Naive B cell (primary cell): ENCODE measurements at regions not wholly inside any gene's neighbourhood (a gene's known extent, or its start where the extent isn't known, plus 50 kb on each side); places are given as distances from the start of the nearest gene placed in this dataset.

Experiments
- ATAC-seq, 2 donors: fragments of 150-1000 bp; cut with Tn5 transposase; 2 replicates each; pipeline ENCODE4 v1.10.0; 2021; ENCODE audit warnings: low read depth in 2 of 2, mild to moderate bottlenecking in 2 of 2, moderate library complexity in 2 of 2
- DNase-seq: peaks from one replicate; pipeline ENCODE4 v3.0.0; 2022
- H3K27ac Mint-ChIP-seq, 6 donors: one replicate each; pipeline ENCODE4 v1.8.0; 2020 to 2022; ENCODE audit warnings: mild to moderate bottlenecking in 6 of 6, mixed read lengths in 6 of 6, moderate library complexity in 5 of 6, inconsistent platforms in 2 of 6
- H3K27me3 Mint-ChIP-seq, 3 donors: one replicate each; pipeline ENCODE4 v1.8.0; 2021 to 2022; ENCODE audit warnings: mixed read lengths in 3 of 3, mild to moderate bottlenecking in 1 of 3
- H3K36me3 Mint-ChIP-seq, 2 donors: one replicate each; pipeline ENCODE4 v1.8.0; 2020 to 2022; ENCODE audit warnings: mixed read lengths in 2 of 2, inconsistent platforms in 1 of 2, mild to moderate bottlenecking in 1 of 2
- H3K4me1 Mint-ChIP-seq, 3 donors: one replicate each; pipeline ENCODE4 v1.8.0; 2020 to 2022; ENCODE audit warnings: mixed read lengths in 3 of 3, inconsistent platforms in 1 of 3, mild to moderate bottlenecking in 1 of 3, moderate library complexity in 1 of 3
- H3K4me3 Mint-ChIP-seq, 8 donors: one replicate each; pipeline ENCODE4 v1.8.0; 2020 to 2022; ENCODE audit warnings: mild to moderate bottlenecking in 8 of 8, mixed read lengths in 8 of 8, moderate library complexity in 8 of 8, inconsistent platforms in 2 of 8
- H3K9me3 Mint-ChIP-seq, 7 donors: one replicate each; pipeline ENCODE4 v1.8.0; 2020 to 2022; ENCODE audit warnings: mixed read lengths in 7 of 7, mild to moderate bottlenecking in 5 of 7, inconsistent platforms in 2 of 7, moderate library complexity in 1 of 7

GRCh38 chr5:114191441-114191840, 170.4 kb upstream of the KCNN2 start:
- no peak for DNase-seq
- H3K4me1 Mint-ChIP-seq = no peaks in the 10 kb centered on the region
- H3K27me3 Mint-ChIP-seq = no peaks in the 10 kb centered on the region
- H3K9me3 Mint-ChIP-seq = peaks cover 0 to 8% (median 2%) of the 10 kb centered on the region in 7 donors
- no peak for ATAC-seq
- no peak overlapping the region for H3K4me3 Mint-ChIP-seq
- no peaks in the 10 kb centered on the region for H3K36me3 Mint-ChIP-seq
- no peak overlapping the region for H3K27ac Mint-ChIP-seq

- H3K9me3 Mint-ChIP-seq = peaks cover 0 to 7% (median 2%) of the 10 kb centered on the region in 7 donors
- ATAC-seq = no peak
- H3K4me3 Mint-ChIP-seq = no peak overlapping the region
- no peak for DNase-seq
- H3K27me3 Mint-ChIP-seq = no peaks in the 10 kb centered on the region
- H3K27ac Mint-ChIP-seq = no peak overlapping the region
- H3K36me3 Mint-ChIP-seq = no peaks in the 10 kb centered on the region
- H3K4me1 Mint-ChIP-seq = no peaks in the 10 kb centered on the region
Observed at GRCh38 chr5:114192108-114192507, 169.8 kb upstream of the KCNN2 start.

- Mint-ChIP-seq H3K4me3 (no peak overlapping the region), H3K36me3 (peaks cover 0 to 4% of the 10 kb centered on the region in 2 donors), H3K27me3 (no peaks in the 10 kb centered on the region), H3K4me1 (no peaks in the 10 kb centered on the region), H3K27ac (no peak overlapping the region), H3K9me3 (peaks cover 5 to 15% (median 13%) of the 10 kb centered on the region in 7 donors)
- DNase-seq (no peak), ATAC-seq (no peak)
Observed at GRCh38 chr5:114201332-114201731, 160.5 kb upstream of the KCNN2 start.

- H3K4me1 Mint-ChIP-seq = no peaks in the 10 kb centered on the region
- no peak overlapping the region for H3K27ac Mint-ChIP-seq
- no peak overlapping the region for H3K4me3 Mint-ChIP-seq
- H3K9me3 Mint-ChIP-seq = peaks cover 7 to 16% (median 11%) of the 10 kb centered on the region in 7 donors
- no peak for DNase-seq
- no peaks in the 10 kb centered on the region for H3K27me3 Mint-ChIP-seq
- peaks cover 0 to 4% of the 10 kb centered on the region in 2 donors for H3K36me3 Mint-ChIP-seq
- no peak for ATAC-seq
Observed at GRCh38 chr5:114204923-114205322, 156.9 kb upstream of the KCNN2 start.

GRCh38 chr5:114206640-114207039, 155.2 kb upstream of the KCNN2 start:
- Mint-ChIP-seq H3K27me3 (no peaks in the 10 kb centered on the region), H3K4me3 (no peak overlapping the region), H3K27ac (no peak overlapping the region), H3K36me3 (no peaks in the 10 kb centered on the region), H3K9me3 (peaks cover 0 to 7% (median 2%) of the 10 kb centered on the region in 7 donors), H3K4me1 (no peaks in the 10 kb centered on the region)
- ATAC-seq (no peak), DNase-seq (no peak)

GRCh38 chr5:114207615-114208014, 154.3 kb upstream of the KCNN2 start:
- ATAC-seq = no peak
- H3K27ac Mint-ChIP-seq = no peak overlapping the region
- H3K9me3 Mint-ChIP-seq = peaks cover 0 to 7% (median 3%) of the 10 kb centered on the region in 7 donors
- no peaks in the 10 kb centered on the region for H3K4me1 Mint-ChIP-seq
- H3K27me3 Mint-ChIP-seq = no peaks in the 10 kb centered on the region
- H3K36me3 Mint-ChIP-seq = no peaks in the 10 kb centered on the region
- DNase-seq = no peak
- no peak overlapping the region for H3K4me3 Mint-ChIP-seq

GRCh38 chr5:114208120-114208519, 153.8 kb upstream of the KCNN2 start:
- Mint-ChIP-seq H3K4me3 (no peak overlapping the region), H3K27ac (no peak overlapping the region), H3K36me3 (no peaks in the 10 kb centered on the region), H3K9me3 (peaks cover 0 to 7% (median 3%) of the 10 kb centered on the region in 7 donors), H3K4me1 (no peaks in the 10 kb centered on the region), H3K27me3 (no peaks in the 10 kb centered on the region)
- DNase-seq (no peak), ATAC-seq (no peak)

GRCh38 chr5:114208588-114208987, 153.3 kb upstream of the KCNN2 start:
- no peaks in the 10 kb centered on the region for H3K4me1 Mint-ChIP-seq
- ATAC-seq (no peak), DNase-seq (no peak)
- no peak overlapping the region for H3K27ac Mint-ChIP-seq
- H3K27me3 Mint-ChIP-seq = no peaks in the 10 kb centered on the region
- peaks cover 0 to 7% (median 3%) of the 10 kb centered on the region in 7 donors for H3K9me3 Mint-ChIP-seq
- no peak overlapping the region for H3K4me3 Mint-ChIP-seq
- no peaks in the 10 kb centered on the region for H3K36me3 Mint-ChIP-seq

GRCh38 chr5:114210662-114211061, 151.2 kb upstream of the KCNN2 start:
- no peak for DNase-seq
- ATAC-seq = no peak
- Mint-ChIP-seq H3K4me3 (no peak overlapping the region), H3K4me1 (no peaks in the 10 kb centered on the region), H3K36me3 (no peaks in the 10 kb centered on the region), H3K9me3 (peaks cover 0 to 7% (median 3%) of the 10 kb centered on the region in 7 donors), H3K27me3 (no peaks in the 10 kb centered on the region), H3K27ac (no peak overlapping the region)

- H3K4me3 Mint-ChIP-seq = no peak overlapping the region
- ATAC-seq (no peak), DNase-seq (no peak)
- peaks cover 0 to 3% (median 0%) of the 10 kb centered on the region in 3 donors for H3K4me1 Mint-ChIP-seq
- H3K27me3 Mint-ChIP-seq = no peaks in the 10 kb centered on the region
- H3K36me3 Mint-ChIP-seq = no peaks in the 10 kb centered on the region
- peaks cover 0 to 38% (median 17%) of the 10 kb centered on the region in 7 donors for H3K9me3 Mint-ChIP-seq
- no peak overlapping the region for H3K27ac Mint-ChIP-seq
Observed at GRCh38 chr5:114221807-114222206, 140.1 kb upstream of the KCNN2 start.

- Mint-ChIP-seq H3K27ac (no peak overlapping the region), H3K4me1 (peaks cover 0 to 3% (median 0%) of the 10 kb centered on the region in 3 donors), H3K36me3 (no peaks in the 10 kb centered on the region), H3K9me3 (peaks cover 0 to 25% (median 13%) of the 10 kb centered on the region in 7 donors), H3K4me3 (no peak overlapping the region), H3K27me3 (no peaks in the 10 kb centered on the region)
- no peak for ATAC-seq
- DNase-seq = no peak
Observed at GRCh38 chr5:114223866-114224265, 138.0 kb upstream of the KCNN2 start.

GRCh38 chr5:114237766-114238165, 124.1 kb upstream of the KCNN2 start:
- Mint-ChIP-seq H3K9me3 (peaks cover 0 to 14% (median 4%) of the 10 kb centered on the region in 7 donors), H3K27me3 (no peaks in the 10 kb centered on the region), H3K27ac (no peak overlapping the region), H3K4me1 (no peaks in the 10 kb centered on the region), H3K36me3 (no peaks in the 10 kb centered on the region), H3K4me3 (no peak overlapping the region)
- no peak for ATAC-seq
- DNase-seq = no peak

GRCh38 chr5:114238771-114239313, 123.0 kb upstream of the KCNN2 start:
- no peaks in the 10 kb centered on the region for H3K36me3 Mint-ChIP-seq
- H3K4me3 Mint-ChIP-seq = no peak overlapping the region
- H3K27me3 Mint-ChIP-seq = no peaks in the 10 kb centered on the region
- ATAC-seq = no peak
- no peak overlapping the region for H3K27ac Mint-ChIP-seq
- DNase-seq = no peak
- H3K4me1 Mint-ChIP-seq = no peaks in the 10 kb centered on the region
- peaks cover 0 to 7% (median 4%) of the 10 kb centered on the region in 7 donors for H3K9me3 Mint-ChIP-seq

- no peaks in the 10 kb centered on the region for H3K36me3 Mint-ChIP-seq
- DNase-seq = no peak
- peaks cover 0 to 5% (median 0%) of the 10 kb centered on the region in 7 donors for H3K9me3 Mint-ChIP-seq
- no peak for ATAC-seq
- no peak overlapping the region for H3K4me3 Mint-ChIP-seq
- no peaks in the 10 kb centered on the region for H3K27me3 Mint-ChIP-seq
- peak overlapping the region in 1 of 6 donors; percentile 40 for H3K27ac Mint-ChIP-seq
- H3K4me1 Mint-ChIP-seq = no peaks in the 10 kb centered on the region
Observed at GRCh38 chr5:114243281-114243971, 118.4 kb upstream of the KCNN2 start.
